HL-60 (cell line): ENCODE measurements at regions not wholly inside any gene's neighbourhood (a gene's known extent, or its start where the extent isn't known, plus 50 kb on each side); places are given as distances from the start of the nearest gene placed in this dataset.

Source experiments
- DNase-seq, 2 experiments: peaks; one replicate each; pipeline ENCODE4 v3.0.0-alpha.2; 2010 to 2020; ENCODE audit warnings: low read depth in 1 of 2, low spot score in 1 of 2
- H3K27ac ChIP-seq: fragments of 250-450 bp; sonication (Bioruptor Pico); replicated peaks from 2 replicates; pipeline ENCODE4 v1.5.1; 2020; ENCODE audit warnings: mild to moderate bottlenecking, moderate library complexity
- H3K27me3 ChIP-seq: fragments of 250-450 bp; sonication (Bioruptor Pico); 2 replicates; pipeline ENCODE4 v1.5.1; 2021; ENCODE audit warnings: mild to moderate bottlenecking, moderate library complexity; ENCODE audit not compliant: insufficient read depth, poor library complexity, severe bottlenecking
- H3K4me3 ChIP-seq: replicated peaks from 2 replicates; pipeline ENCODE4 v1.5.1; 2011; ENCODE audit warnings: mild to moderate bottlenecking, control low read depth, low read length; ENCODE audit not compliant: insufficient read depth
- GABPA ChIP-seq: IDR thresholded peaks from 2 replicates; pipeline ENCODE4 v1.6.1; 2012; ENCODE audit warnings: low read depth
- POLR2AphosphoS5 ChIP-seq: IDR thresholded peaks from 2 replicates; pipeline ENCODE4 v1.6.1; 2012; ENCODE audit warnings: low read depth
- SPI1 ChIP-seq: IDR thresholded peaks from 2 replicates; pipeline ENCODE4 v1.6.1; 2012; ENCODE audit warnings: low read depth, mild to moderate bottlenecking, borderline replicate concordance
- TF ChIP-seq, protein P1 (sequence below): IDR thresholded peaks from one replicate; pipeline ENCODE4 v1.5.1; 2011; ENCODE audit warnings: low read length, control low read depth, inconsistent platforms; ENCODE audit not compliant: insufficient read depth
- TF ChIP-seq, protein P2 (sequence below): IDR thresholded peaks from 2 replicates; pipeline ENCODE4 v1.6.1; 2012; ENCODE audit warnings: low read depth; ENCODE audit not compliant: insufficient replicate concordance

DNA sequence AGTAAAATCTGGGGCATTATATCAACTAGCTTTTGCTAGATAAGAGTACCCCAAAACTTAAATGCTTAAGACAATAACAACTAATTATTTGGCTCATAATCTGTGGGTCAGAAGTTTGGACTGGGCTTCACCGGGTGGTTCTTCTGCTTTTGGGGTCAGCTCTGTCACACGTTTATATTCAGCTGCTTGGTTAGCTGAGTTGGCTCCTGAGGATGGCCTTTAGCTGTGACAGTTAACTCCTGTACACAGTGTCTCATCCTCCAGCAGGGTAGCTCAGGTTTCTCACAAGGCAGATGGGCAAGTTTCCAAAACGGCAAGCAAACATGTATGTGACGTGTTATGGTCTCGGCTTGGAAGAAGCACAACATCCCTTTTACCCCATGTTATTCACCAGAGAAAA is 488.2 kb downstream of the TLE4 start:
- Histone ChIP-seq H3K4me3 (no peak overlapping the region), H3K27me3 (no peaks in the 10 kb centered on the region), H3K27ac (no peak overlapping the region)
- TF ChIP-seq POLR2AphosphoS5 (no peak), GABPA (no peak), SPI1 (no peak)
- TF ChIP-seq, protein P1, sequence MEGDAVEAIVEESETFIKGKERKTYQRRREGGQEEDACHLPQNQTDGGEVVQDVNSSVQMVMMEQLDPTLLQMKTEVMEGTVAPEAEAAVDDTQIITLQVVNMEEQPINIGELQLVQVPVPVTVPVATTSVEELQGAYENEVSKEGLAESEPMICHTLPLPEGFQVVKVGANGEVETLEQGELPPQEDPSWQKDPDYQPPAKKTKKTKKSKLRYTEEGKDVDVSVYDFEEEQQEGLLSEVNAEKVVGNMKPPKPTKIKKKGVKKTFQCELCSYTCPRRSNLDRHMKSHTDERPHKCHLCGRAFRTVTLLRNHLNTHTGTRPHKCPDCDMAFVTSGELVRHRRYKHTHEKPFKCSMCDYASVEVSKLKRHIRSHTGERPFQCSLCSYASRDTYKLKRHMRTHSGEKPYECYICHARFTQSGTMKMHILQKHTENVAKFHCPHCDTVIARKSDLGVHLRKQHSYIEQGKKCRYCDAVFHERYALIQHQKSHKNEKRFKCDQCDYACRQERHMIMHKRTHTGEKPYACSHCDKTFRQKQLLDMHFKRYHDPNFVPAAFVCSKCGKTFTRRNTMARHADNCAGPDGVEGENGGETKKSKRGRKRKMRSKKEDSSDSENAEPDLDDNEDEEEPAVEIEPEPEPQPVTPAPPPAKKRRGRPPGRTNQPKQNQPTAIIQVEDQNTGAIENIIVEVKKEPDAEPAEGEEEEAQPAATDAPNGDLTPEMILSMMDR, result no peak
- TF ChIP-seq, protein P2, sequence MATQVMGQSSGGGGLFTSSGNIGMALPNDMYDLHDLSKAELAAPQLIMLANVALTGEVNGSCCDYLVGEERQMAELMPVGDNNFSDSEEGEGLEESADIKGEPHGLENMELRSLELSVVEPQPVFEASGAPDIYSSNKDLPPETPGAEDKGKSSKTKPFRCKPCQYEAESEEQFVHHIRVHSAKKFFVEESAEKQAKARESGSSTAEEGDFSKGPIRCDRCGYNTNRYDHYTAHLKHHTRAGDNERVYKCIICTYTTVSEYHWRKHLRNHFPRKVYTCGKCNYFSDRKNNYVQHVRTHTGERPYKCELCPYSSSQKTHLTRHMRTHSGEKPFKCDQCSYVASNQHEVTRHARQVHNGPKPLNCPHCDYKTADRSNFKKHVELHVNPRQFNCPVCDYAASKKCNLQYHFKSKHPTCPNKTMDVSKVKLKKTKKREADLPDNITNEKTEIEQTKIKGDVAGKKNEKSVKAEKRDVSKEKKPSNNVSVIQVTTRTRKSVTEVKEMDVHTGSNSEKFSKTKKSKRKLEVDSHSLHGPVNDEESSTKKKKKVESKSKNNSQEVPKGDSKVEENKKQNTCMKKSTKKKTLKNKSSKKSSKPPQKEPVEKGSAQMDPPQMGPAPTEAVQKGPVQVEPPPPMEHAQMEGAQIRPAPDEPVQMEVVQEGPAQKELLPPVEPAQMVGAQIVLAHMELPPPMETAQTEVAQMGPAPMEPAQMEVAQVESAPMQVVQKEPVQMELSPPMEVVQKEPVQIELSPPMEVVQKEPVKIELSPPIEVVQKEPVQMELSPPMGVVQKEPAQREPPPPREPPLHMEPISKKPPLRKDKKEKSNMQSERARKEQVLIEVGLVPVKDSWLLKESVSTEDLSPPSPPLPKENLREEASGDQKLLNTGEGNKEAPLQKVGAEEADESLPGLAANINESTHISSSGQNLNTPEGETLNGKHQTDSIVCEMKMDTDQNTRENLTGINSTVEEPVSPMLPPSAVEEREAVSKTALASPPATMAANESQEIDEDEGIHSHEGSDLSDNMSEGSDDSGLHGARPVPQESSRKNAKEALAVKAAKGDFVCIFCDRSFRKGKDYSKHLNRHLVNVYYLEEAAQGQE, result no peak
- DNase-seq, result no peak

DNA sequence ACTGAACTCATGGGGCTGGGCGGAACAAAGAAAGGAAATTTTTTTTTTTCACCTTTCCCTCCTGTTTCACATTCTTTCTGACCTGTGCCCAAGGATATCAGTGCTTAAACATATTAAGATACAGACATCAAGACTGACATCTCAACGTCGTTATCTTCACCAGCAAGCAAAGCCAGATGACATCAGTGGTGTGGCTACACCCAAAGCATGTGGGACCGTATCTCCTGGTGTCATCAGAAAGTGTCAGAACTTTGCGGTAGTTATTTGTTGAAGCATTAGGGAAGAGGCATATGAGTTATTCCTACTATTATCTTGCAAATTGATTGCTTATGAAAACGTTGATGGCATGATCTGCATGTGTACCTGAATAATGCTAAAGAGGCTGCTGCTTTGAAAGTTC is 487.4 kb downstream of the TLE4 start:
- Histone ChIP-seq H3K4me3 (no peak overlapping the region), H3K27me3 (no peaks in the 10 kb centered on the region), H3K27ac (no peak overlapping the region)
- DNase-seq, result no peak
- TF ChIP-seq POLR2AphosphoS5 (no peak), GABPA (no peak), SPI1 (no peak)
- TF ChIP-seq, protein P1, result no peak
- TF ChIP-seq, protein P2, result no peak

DNA sequence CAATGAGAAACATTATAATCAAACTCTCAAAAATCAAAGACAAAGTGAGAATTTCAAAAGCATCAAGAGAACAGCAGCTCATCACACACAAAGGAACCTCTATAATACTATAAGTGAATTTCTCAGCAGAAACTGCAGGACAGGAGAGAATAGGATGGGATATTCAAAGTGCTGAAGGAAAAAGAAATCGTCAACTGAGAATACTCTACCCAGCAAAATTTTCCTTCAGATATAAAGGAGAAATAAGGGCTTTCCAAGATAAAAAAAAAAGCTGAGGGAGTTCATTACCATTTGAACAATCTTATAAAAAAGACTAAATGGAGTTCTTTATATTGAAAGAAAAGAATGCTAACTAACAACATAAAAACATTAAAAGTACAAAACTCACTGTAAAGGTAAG is 481.1 kb downstream of the TLE4 start:
- H3K27ac ChIP-seq, result no peak overlapping the region
- TF ChIP-seq SPI1 (no peak), POLR2AphosphoS5 (no peak), GABPA (no peak)
- TF ChIP-seq, protein P2, result no peak
- TF ChIP-seq, protein P1, result no peak
- no peak for DNase-seq
- H3K4me3 ChIP-seq, result no peak overlapping the region
- H3K27me3 ChIP-seq, result no peaks in the 10 kb centered on the region
